ENCODE measurements at regions not wholly inside any gene's neighbourhood (a gene's known extent, or its start where the extent isn't known, plus 50 kb on each side); places are given as distances from the start of the nearest gene placed in this dataset.

GRCh38 chr6:105611606-105612005 is 208.7 kb upstream of the PREP start:
- in situ Hi-C loops (cut with HindIII; ENCODE audit: extremely low pct_ligation_motif_present, low pct_unique_long_range_greater_than_20kb), result no loop called here
- ChIA-PET POLR2A (no interaction called here), CTCF (ENCODE audit: low intra/inter-chr PET ratio, low total read pairs) (no interaction called here)
- Histone ChIP-seq H3K27ac (ENCODE audit: extremely low read length, insufficient read depth, low read length) (no peak overlapping the region), H3K9ac (ENCODE audit: insufficient read depth, low read depth, low read length) (no peak overlapping the region), H3K4me1 (ENCODE audit: insufficient read depth, low read length) (no peaks in the 10 kb centered on the region), H3K9me3 (ENCODE audit: low read length) (no peaks in the 10 kb centered on the region), H3K27me3 (ENCODE audit: control insufficient read depth in 1 of 2, insufficient read depth in 2 of 2, low read length in 2 of 2) (no peaks in the 10 kb centered on the region), H3K79me2 (ENCODE audit: insufficient read depth, low read length) (no peaks in the 10 kb centered on the region), H4K20me1 (ENCODE audit: insufficient read depth, low read length) (no peaks in the 10 kb centered on the region), H3K4me2 (ENCODE audit: low read depth, low read length) (no peak overlapping the region), H3K4me3 (replicated peaks in 1 of 3; ENCODE audit: insufficient read depth in 1 of 3, low read depth in 2 of 3, low read length in 3 of 3) (no peak overlapping the region), H2AFZ (ENCODE audit: low read length) (no peak overlapping the region), H3K36me3 (replicated peaks in 1 of 2; ENCODE audit: control insufficient read depth in 1 of 2, insufficient read depth in 2 of 2, low read length in 2 of 2) (no peaks in the 10 kb centered on the region)
- ATAC-seq (no peak), DNase-seq (ENCODE audit: low spot score) (no peak), FAIRE-seq (no peak)
- BruUV-seq (replicated peaks), result no TSS peak
- WGBS (ENCODE audit: low lambda C conversion rate), result 0% methylated on average over 2 of the region's 2 CpGs
- TF ChIP-seq TCF7 (IDR thresholded peaks at IDR 0.05; ENCODE audit: low read depth) (no peak), EEA1 (CRISPR knock-in tag; IDR thresholded peaks at IDR 0.05; ENCODE audit: borderline replicate concordance) (no peak), RFXANK (CRISPR knock-in tag; IDR thresholded peaks at IDR 0.05) (no peak), IRF1 (CRISPR knock-in tag; IDR thresholded peaks at IDR 0.05; ENCODE audit: low read depth) (no peak), ZMYM4 (CRISPR knock-in tag; IDR thresholded peaks at IDR 0.05) (no peak), KIAA2018 (CRISPR knock-in tag; IDR thresholded peaks at IDR 0.05; ENCODE audit: borderline replicate concordance) (no peak), ZNF281 (CRISPR knock-in tag; IDR thresholded peaks at IDR 0.05; ENCODE audit: borderline replicate concordance) (no peak), ZFP37 (CRISPR knock-in tag; IDR thresholded peaks at IDR 0.05; ENCODE audit: borderline replicate concordance) (no peak)
- intact Hi-C loops (cut with micrococcal nuclease; ENCODE audit: unreplicated experiment), result no loop called here
